HG03159 (cell line): ENCODE measurements at regions not wholly inside any gene's neighbourhood (a gene's known extent, or its start where the extent isn't known, plus 50 kb on each side); places are given as distances from the start of the nearest gene placed in this dataset.
"Not testable (repeated sequence)": the region's sequence is repeated elsewhere in the genome, so short reads cannot be mapped to it uniquely, and the experiment has no call there.

Experiments used
- ATAC-seq: cut with Tn5 transposase; IDR thresholded peaks from one replicate; pipeline ENCODE4 v1.9.1; 2021; ENCODE audit warnings: mild to moderate bottlenecking, moderate library complexity; ENCODE audit not compliant: unreplicated experiment

DNA sequence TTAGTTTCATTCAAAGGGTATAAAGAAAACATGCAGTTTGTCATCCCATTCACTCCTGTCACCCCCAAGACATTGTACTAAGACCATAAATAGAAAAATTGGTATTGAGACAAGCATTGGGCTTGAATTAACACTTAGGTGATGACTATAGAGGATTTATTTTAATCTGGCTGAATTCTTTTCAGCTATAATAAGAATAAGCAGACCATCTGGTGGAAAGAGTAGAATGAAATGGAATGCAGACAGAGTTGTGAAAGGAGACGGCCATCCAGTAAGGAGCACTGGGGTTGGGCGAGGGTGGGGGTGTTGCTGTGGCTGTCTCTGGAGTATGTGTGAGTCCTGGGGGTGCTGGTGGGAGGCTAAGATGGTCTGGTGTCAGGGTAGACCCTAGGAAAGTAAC lies 125.0 kb upstream of the IVNS1ABP start:
- ATAC-seq = no peak

DNA sequence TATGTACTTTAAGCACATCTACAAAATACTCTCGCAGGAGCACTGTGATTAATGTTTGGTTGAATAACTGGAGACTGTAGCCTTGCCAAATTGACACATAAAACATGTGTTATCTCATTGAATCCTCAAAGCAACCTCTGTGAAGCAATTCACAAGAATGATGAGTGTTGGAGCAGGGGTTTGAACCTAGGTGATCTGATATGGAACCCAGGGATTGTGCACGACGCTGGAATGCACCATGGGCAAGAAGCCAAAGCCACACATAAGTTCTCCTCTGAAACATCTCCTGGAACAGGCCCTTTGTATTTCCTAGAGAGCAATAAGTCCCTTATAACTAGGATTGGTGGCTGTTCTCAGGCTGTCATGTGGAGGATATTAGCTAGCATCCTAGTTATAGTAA lies 124.6 kb upstream of the IVNS1ABP start:
- ATAC-seq = no peak

DNA sequence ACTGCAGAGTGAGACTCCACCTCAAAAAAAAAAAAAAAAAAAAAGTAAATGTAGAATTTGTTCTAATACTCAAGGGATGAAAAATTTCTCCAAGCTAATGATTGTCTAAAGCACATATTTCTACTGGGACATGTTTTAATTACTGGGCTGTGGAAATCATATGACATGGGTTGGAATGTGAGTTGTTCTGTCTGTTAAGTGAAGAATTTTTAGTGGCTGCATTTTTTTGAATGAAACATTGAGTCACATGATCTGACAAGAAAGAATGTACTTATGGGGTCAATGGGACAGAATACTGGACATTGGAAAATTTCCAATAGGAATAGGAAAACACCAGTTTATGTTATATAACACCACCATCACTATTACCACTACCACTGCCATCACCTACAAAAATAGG lies 123.8 kb upstream of the IVNS1ABP start:
- ATAC-seq = no peak

- peak; percentile 75 for ATAC-seq
These were observed 122.8 kb upstream of the IVNS1ABP start for GRCh38 chr1:185439727-185440415.

DNA sequence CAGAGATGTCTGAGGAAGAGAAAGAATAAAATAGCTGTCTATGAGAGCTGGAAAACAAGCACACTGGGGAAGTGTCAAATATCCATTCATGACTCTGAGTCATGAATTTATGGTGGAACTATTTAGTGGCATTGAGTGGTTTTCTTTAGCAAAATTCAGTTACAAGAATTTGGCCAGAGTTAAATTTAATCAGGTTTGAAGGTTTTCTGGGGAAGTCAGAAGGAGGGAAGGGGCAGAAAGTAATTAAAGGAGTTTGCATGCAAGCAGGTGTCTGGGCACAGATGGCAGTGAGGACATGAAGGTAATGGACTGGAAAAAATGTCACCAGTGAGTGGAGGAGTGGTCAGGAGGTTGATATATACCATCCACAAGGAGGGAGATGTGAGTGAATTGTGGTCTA lies 121.9 kb upstream of the IVNS1ABP start:
- no peak for ATAC-seq

- ATAC-seq = no peak
These were observed 118.8 kb upstream of the IVNS1ABP start for GRCh38 chr1:185435696-185436379.

DNA sequence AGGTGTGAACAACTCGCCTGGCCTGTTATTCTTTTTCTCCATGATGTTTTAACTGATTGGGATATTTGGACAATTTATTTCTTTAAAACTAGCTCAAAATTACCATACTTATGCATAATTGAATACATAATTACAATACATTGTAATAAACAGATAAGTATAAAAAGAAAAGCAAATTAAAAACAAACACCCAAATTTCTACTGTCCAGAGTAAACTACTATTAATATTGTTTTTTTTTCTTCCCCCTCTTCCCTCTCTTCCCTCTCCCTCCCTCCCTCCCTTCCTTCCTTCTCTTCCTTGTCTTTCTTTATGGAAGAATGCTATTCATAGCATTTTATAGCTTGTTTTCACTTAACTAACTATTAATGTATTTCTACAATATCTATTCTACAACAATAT lies 117.7 kb upstream of the IVNS1ABP start:
- no peak for ATAC-seq

GRCh38 chr1:185433667-185434066 lies 116.6 kb upstream of the IVNS1ABP start:
- no peak for ATAC-seq

- ATAC-seq = no peak
These were observed 115.9 kb upstream of the IVNS1ABP start for GRCh38 chr1:185432948-185433347.

DNA sequence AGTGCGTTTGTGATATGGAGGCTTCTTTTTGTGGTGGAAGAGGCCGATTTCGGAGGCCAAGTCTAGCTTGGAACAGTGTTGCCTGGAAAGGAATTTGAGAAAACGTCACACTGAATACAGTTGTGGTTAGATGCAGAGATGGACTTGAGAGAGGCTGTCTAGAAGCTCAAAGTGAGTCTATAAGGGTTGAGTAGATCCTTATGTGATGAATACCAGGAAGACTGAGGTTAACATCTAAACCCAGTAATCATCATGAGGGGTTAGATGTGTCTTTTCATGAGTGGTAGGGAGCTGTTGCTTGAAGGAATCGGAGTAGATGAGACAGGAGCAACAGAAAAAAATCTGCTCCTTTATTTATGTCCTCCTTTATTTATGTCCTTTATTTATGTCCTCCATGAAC lies 114.6 kb upstream of the IVNS1ABP start:
- no peak for ATAC-seq

- ATAC-seq = not testable (repeated sequence)
These were observed 112.6 kb upstream of the IVNS1ABP start for GRCh38 chr1:185429668-185430067.

DNA sequence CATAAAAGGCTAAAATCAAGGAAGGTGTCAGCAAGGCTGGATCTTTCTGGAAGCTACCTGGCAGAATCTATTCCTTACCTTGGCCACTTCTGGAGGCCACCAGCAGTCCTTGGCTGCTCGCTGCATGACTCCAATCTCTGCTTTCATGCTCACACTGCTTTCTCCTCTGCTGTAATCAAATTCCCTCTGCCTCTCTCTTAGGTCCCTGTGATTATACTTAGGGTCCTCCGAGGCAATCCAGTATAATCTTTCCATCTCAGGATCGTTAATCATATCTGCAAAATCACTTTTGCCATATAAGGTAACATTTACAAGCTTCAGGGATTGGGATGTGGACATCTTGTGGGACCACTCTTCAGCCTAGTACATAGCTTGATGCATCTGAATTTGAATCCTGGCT lies 110.7 kb upstream of the IVNS1ABP start:
- ATAC-seq = no peak

DNA sequence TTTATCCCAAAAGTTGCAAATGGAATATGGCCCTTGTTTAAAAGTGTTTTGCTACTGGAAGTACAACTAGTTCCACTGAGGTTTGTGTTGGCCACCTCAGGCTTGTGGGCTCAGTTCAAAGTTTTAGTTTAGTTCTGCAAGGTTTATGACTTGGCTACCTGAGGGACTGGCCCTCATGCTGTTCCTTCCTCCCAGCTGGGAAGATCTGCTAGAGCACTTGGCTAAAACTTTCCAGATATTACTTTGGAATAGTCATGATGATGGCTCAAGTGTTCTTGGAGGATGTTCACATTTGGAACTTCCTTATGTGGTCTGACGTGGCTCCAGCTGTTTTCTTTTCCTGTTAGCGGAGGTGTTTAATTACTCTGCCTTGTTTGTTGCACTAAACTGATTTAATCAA lies 110.2 kb upstream of the IVNS1ABP start:
- ATAC-seq = no peak

- no peak for ATAC-seq
These were observed 109.8 kb upstream of the IVNS1ABP start for GRCh38 chr1:185426848-185427247.

- ATAC-seq = no peak
These were observed 108.1 kb upstream of the IVNS1ABP start for GRCh38 chr1:185425163-185425562.

GRCh38 chr1:185421485-185422107 lies 104.6 kb upstream of the IVNS1ABP start:
- no peak for ATAC-seq

DNA sequence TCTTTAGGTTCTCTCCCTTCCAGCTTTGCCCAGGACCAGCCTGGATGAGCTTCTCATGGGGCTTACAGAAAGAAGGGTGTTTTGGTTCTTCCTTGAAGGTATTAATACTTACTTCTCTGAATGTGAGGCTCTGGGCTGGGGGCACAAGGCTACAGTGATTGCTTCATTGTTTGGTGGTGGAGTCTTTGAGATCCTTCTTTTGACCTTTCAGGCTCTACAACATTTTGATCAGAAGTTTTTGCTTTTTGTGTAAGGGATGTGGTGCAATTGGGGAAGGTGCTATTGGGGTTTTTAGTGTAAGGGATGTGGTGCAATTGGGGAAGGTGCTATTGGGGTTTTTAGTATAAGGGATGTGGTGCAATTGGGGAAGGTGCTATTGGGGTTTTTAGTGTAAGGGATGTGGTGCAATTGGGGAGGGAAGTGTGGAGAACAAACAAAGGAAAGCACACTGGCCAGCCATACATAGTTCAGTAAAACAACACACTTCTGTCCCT lies 103.6 kb upstream of the IVNS1ABP start:
- ATAC-seq = no peak

DNA sequence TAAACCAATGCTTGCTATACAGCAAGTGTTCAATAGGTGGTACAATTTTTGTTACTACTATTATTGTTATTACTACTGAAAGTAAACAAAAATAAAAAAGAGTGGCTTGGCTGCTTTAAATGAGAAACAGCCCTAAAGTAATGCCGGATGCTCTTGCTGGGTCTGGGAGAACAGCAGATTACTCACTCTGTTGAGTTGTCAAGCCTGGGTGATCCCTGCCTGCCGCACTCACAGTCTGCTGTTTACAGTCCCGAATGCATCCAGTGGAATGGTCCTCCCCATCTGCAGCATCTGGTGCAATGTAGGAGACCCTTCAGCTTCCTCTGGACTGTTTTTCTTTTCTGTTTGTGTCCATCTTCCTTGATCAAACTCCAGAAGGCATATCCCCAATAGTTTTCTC lies 102.7 kb upstream of the IVNS1ABP start:
- ATAC-seq = no peak

DNA sequence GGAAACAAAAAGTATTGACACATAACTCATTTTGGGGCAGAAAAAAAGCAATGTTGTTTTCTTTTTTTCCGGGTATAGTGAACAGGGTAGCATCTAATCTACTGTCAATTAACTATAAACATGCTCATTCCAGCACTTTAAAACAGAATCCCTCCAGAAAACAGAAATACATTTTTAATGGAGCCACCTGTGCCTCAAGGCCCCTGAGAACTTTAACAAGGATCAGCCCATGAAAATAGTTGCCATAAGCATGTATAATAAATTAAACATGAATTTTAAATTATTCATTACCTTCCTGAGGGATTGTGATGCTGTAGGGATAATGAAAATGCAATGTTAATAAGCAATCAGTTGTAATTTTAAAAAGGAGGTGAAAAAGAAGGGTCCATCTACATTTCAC lies 101.4 kb upstream of the IVNS1ABP start:
- no peak for ATAC-seq

- no peak for ATAC-seq
These were observed 95.5 kb upstream of the IVNS1ABP start for GRCh38 chr1:185412385-185413087.

DNA sequence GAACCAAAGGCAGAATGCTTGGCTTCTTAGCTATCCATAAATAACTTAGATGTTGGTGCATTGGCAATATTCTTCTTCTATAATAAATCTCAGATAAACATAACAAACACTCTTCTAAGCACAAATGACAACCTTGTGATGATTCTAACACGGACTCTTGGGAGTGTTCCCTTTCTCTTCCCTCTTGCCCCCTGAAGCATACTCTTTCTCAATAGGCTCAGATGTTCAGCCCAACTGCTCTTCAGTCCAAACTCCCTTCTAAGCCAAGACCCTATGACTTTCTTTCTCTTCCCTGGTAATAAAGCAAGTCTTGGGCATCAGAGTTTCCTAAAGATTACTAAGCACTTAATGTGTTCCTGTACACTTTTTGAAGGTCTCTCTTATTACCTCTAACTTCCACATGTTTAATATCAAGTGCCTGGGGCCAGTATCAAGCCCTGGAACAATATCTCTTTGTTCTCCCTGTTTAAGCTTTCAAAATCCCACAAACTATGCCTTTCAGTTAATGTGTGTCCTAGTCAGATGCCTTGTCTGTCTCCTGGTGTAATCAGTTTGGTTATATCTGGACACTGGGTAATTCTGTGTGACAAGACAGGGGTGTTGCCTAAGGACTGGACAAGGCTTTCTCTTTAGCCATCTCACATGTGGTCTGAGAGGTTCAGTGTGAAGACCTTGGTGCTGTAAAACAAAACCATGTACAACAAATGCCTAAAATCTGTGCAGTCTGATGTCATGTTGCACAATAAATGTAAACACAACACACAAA lies 92.9 kb upstream of the IVNS1ABP start:
- no peak for ATAC-seq
